ENCODE measurements at regions not wholly inside any gene's neighbourhood (a gene's known extent, or its start where the extent isn't known, plus 50 kb on each side); places are given as distances from the start of the nearest gene placed in this dataset.

GRCh38 chr6:56771189-56771588 lies 128.5 kb upstream of the DST start:
- no peak for DNase-seq (ENCODE audit: low spot score in 2 of 2)
- Histone ChIP-seq H3K27me3 (no peaks in the 10 kb centered on the region), H3K4me3 (no peak overlapping the region), H3K9me3 (no peaks in the 10 kb centered on the region), H3K36me3 (no peaks in the 10 kb centered on the region), H3K4me1 (peaks cover 6 to 40% of the 10 kb centered on the region in 2 donors), H3K27ac (peak overlapping the region; percentile 7 to 64)
- TF ChIP-seq, protein P1, sequence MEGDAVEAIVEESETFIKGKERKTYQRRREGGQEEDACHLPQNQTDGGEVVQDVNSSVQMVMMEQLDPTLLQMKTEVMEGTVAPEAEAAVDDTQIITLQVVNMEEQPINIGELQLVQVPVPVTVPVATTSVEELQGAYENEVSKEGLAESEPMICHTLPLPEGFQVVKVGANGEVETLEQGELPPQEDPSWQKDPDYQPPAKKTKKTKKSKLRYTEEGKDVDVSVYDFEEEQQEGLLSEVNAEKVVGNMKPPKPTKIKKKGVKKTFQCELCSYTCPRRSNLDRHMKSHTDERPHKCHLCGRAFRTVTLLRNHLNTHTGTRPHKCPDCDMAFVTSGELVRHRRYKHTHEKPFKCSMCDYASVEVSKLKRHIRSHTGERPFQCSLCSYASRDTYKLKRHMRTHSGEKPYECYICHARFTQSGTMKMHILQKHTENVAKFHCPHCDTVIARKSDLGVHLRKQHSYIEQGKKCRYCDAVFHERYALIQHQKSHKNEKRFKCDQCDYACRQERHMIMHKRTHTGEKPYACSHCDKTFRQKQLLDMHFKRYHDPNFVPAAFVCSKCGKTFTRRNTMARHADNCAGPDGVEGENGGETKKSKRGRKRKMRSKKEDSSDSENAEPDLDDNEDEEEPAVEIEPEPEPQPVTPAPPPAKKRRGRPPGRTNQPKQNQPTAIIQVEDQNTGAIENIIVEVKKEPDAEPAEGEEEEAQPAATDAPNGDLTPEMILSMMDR (IDR thresholded peaks at IDR 0.05): no peak
- intact Hi-C loops (cut with DNase I): loop anchor here (5.0 kb wide), 1 partner anchor 71 kb away; no protein-coding TSS in a partner anchor

DNA sequence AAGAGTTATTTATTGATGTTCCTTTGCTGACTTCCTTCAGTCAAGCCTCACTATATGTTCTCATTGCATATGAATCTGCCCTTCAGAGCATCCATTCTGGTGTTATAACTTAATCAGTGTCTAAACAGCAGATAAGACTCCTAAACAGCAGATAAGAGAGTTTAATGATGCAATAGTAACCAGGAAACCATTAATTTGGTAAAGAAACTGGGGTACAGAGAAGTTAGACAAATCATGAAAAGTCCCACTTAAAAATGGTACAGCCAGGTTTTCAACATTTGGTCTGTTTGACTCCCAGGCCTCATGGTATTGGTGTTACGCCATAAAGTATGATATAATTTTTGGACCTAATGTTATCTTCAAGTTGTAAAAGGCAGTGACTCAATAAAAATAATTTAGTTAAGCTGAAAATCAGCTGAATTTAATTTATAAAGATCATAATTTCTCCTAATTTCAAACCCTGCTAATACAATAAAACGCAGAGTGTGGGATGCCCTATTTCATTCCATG lies 127.4 kb upstream of the DST start:
- Histone ChIP-seq H3K27me3 (no peaks in the 10 kb centered on the region), H3K4me1 (peaks cover 6 to 43% of the 10 kb centered on the region in 2 donors), H3K9me3 (no peaks in the 10 kb centered on the region), H3K27ac (peak overlapping the region; percentile 28 to 64), H3K36me3 (no peaks in the 10 kb centered on the region), H3K4me3 (no peak overlapping the region)
- no peak for DNase-seq (ENCODE audit: low spot score in 2 of 2)
- TF ChIP-seq, protein P1 (IDR thresholded peaks at IDR 0.05): no peak
- intact Hi-C loops (cut with DNase I): loop anchor here (5.0 kb wide), 1 partner anchor 72 kb away; no protein-coding TSS in a partner anchor

- no peaks in the 10 kb centered on the region for H3K9me3 ChIP-seq
- H3K36me3 ChIP-seq: no peaks in the 10 kb centered on the region
- H3K27me3 ChIP-seq: no peaks in the 10 kb centered on the region
- H3K4me3 ChIP-seq: no peak overlapping the region
- intact Hi-C loops (cut with DNase I): no loop called here
- TF ChIP-seq, protein P1 (IDR thresholded peaks at IDR 0.05): peak in 2 of 3 experiments; percentile 9 to 33
- DNase-seq (ENCODE audit: low spot score in 2 of 2): no peak
- peak overlapping the region in 1 of 2 donors; percentile 64 for H3K27ac ChIP-seq
- H3K4me1 ChIP-seq: peaks cover 6 to 56% of the 10 kb centered on the region in 2 donors
Measured at GRCh38 chr6:56767892-56768531, 125.3 kb upstream of the DST start.

DNA sequence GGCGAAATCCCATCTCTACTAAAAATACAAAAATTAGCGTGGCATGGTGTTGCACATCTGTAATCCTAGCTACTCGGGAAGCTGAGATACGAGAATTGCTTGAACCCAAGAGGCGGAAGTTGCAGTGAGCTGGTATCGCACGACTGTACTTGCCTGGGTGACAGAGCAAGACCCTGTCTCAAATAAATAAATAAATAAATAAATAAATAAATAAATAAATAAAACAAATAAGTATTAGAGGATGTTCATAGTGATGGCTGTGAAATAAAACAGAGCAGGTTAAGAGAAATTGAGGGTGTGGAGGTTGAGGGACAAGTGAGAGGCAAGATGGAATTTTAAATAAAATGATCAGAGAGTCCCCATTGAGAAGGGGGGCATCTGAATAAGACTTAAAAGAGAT lies 124.7 kb upstream of the DST start:
- TF ChIP-seq, protein P1 (IDR thresholded peaks at IDR 0.05): no peak
- H3K4me1 ChIP-seq: peaks cover 6 to 53% of the 10 kb centered on the region in 2 donors

GRCh38 chr6:56766806-56767178 lies 124.1 kb upstream of the DST start:
- H3K27ac ChIP-seq: peak overlapping the region in 1 of 2 donors; percentile 64
- intact Hi-C loops (cut with DNase I): no loop called here
- H3K36me3 ChIP-seq: no peaks in the 10 kb centered on the region
- H3K4me1 ChIP-seq: peaks cover 6 to 48% of the 10 kb centered on the region in 2 donors
- H3K9me3 ChIP-seq: no peaks in the 10 kb centered on the region
- H3K4me3 ChIP-seq: no peak overlapping the region
- TF ChIP-seq, protein P1 (IDR thresholded peaks at IDR 0.05): no peak
- no peaks in the 10 kb centered on the region for H3K27me3 ChIP-seq
- DNase-seq (ENCODE audit: low spot score in 2 of 2): no peak

More for the DNA sequence above, 124.7 kb upstream of the DST start:
- Histone ChIP-seq H3K9me3 (no peaks in the 10 kb centered on the region), H3K27me3 (no peaks in the 10 kb centered on the region), H3K27ac (peak overlapping the region in 1 of 2 donors; percentile 64), H3K4me3 (no peak overlapping the region), H3K36me3 (no peaks in the 10 kb centered on the region)
- DNase-seq (ENCODE audit: low spot score in 2 of 2): no peak
- intact Hi-C loops (cut with DNase I): no loop called here

All from ascending aorta (tissue), 2 donors.